GM23338 (cell line): ENCODE measurements at regions not wholly inside any gene's neighbourhood (a gene's known extent, or its start where the extent isn't known, plus 50 kb on each side); places are given as distances from the start of the nearest gene placed in this dataset.

Source experiments
- ATAC-seq: fragments of 200-7000 bp; cut with Tn5 transposase; 3 replicates; pipeline ENCODE4 v1.9.1; 2020
- DNase-seq: peaks from one replicate; pipeline ENCODE4 v3.0.0-alpha.2; 2015; ENCODE audit warnings: low spot score
- H2AFZ ChIP-seq: fragments of 200-600 bp; sonication (generic); 2 replicates; pipeline ENCODE4 v1.8.0; 2016; ENCODE audit warnings: antibody characterized with exemption, mild to moderate bottlenecking, moderate library complexity
- H3F3A ChIP-seq: fragments of 200-600 bp; sonication (generic); replicated peaks from 2 replicates; pipeline ENCODE4 v1.8.0; 2017; ENCODE audit warnings: antibody characterized with exemption, mixed run types, low read depth
- H3K27ac ChIP-seq: fragments of 200-600 bp; sonication (generic); 2 replicates; pipeline ENCODE4 v1.6.1; 2016; ENCODE audit warnings: low read depth
- H3K27me3 ChIP-seq: fragments of 200-600 bp; sonication (generic); 2 replicates; pipeline ENCODE4 v1.8.0; 2016; ENCODE audit warnings: mild to moderate bottlenecking, mixed run types, moderate library complexity; ENCODE audit not compliant: insufficient read depth
- H3K36me3 ChIP-seq: fragments of 200-600 bp; sonication (generic); 2 replicates; pipeline ENCODE4 v1.8.0; 2016; ENCODE audit warnings: mild to moderate bottlenecking; ENCODE audit not compliant: insufficient read depth
- H3K4me1 ChIP-seq: fragments of 200-600 bp; sonication (generic); 2 replicates; pipeline ENCODE4 v1.8.0; 2016; ENCODE audit warnings: mild to moderate bottlenecking, moderate library complexity; ENCODE audit not compliant: insufficient read depth
- H3K4me2 ChIP-seq: fragments of 200-600 bp; sonication (generic); 2 replicates; pipeline ENCODE4 v1.7.1; 2017; ENCODE audit warnings: mixed run types
- H3K4me3 ChIP-seq: fragments of 200-600 bp; sonication (generic); 2 replicates; pipeline ENCODE4 v1.6.1; 2016; ENCODE audit warnings: mixed run types
- H3K79me2 ChIP-seq: fragments of 200-600 bp; sonication (generic); replicated peaks from 2 replicates; pipeline ENCODE4 v1.8.0; 2017; ENCODE audit warnings: mild to moderate bottlenecking; ENCODE audit not compliant: insufficient read depth
- H3K9me2 ChIP-seq: fragments of 200-600 bp; sonication (generic); 2 replicates; pipeline ENCODE4 v1.8.0; 2017; ENCODE audit not compliant: insufficient read depth
- H4K20me1 ChIP-seq: fragments of 200-600 bp; sonication (generic); replicated peaks from 2 replicates; pipeline ENCODE4 v1.8.0; 2017; ENCODE audit warnings: mild to moderate bottlenecking; ENCODE audit not compliant: insufficient read depth
- H3K27ac Mint-ChIP-seq: 2 replicates; pipeline ENCODE4 v1.8.0; 2020; ENCODE audit warnings: inconsistent platforms, mild to moderate bottlenecking, moderate library complexity, mixed read lengths
- H3K27me3 Mint-ChIP-seq: 3 replicates; pipeline ENCODE4 v1.8.0; 2022; ENCODE audit warnings: low read depth, mild to moderate bottlenecking, moderate library complexity, mixed read lengths, inconsistent platforms; ENCODE audit not compliant: insufficient read depth, poor library complexity
- H3K36me3 Mint-ChIP-seq: 3 replicates; pipeline ENCODE4 v1.8.0; 2021; ENCODE audit warnings: low read depth, mild to moderate bottlenecking, inconsistent platforms, moderate library complexity, mixed read lengths
- H3K4me1 Mint-ChIP-seq: 3 replicates; pipeline ENCODE4 v1.8.0; 2020; ENCODE audit warnings: mild to moderate bottlenecking, inconsistent platforms, mixed read lengths
- H3K4me3 Mint-ChIP-seq: 3 replicates; pipeline ENCODE4 v1.8.0; 2021; ENCODE audit warnings: moderate library complexity, mild to moderate bottlenecking, inconsistent platforms, mixed read lengths
- H3K9me3 Mint-ChIP-seq: 3 replicates; pipeline ENCODE4 v1.8.0; 2020; ENCODE audit warnings: moderate library complexity, mild to moderate bottlenecking, inconsistent platforms, mixed read lengths
- EZH2phosphoT487 ChIP-seq: fragments of 200-600 bp; sonication (generic); IDR thresholded peaks from one replicate; pipeline ENCODE4 v1.8.1; 2018; ENCODE audit warnings: antibody characterized with exemption; ENCODE audit not compliant: unreplicated experiment
- JUNB ChIP-seq: IDR thresholded peaks from one replicate; pipeline ENCODE4 v1.6.1; 2016; ENCODE audit warnings: antibody characterized with exemption; ENCODE audit not compliant: unreplicated experiment
- NANOG ChIP-seq: IDR thresholded peaks from 2 replicates; pipeline ENCODE4 v1.6.1; 2016; ENCODE audit warnings: antibody characterized with exemption, borderline replicate concordance
- POLR2AphosphoS5 ChIP-seq: IDR thresholded peaks from 2 replicates; pipeline ENCODE4 v1.6.1; 2016; ENCODE audit warnings: antibody characterized with exemption, low read depth
- STAT1 ChIP-seq: IDR thresholded peaks from one replicate; pipeline ENCODE4 v1.6.1; 2016; ENCODE audit warnings: antibody characterized with exemption; ENCODE audit not compliant: unreplicated experiment
- ZNF114 ChIP-seq: fragments of 250-450 bp; sonication (Bioruptor Pico); IDR thresholded peaks from 2 replicates; pipeline ENCODE4 v1.5.0; 2020; ENCODE audit warnings: mild to moderate bottlenecking, moderate library complexity
- TF ChIP-seq, protein P1 (sequence below): fragments of 250-450 bp; sonication (Bioruptor Pico); IDR thresholded peaks from 2 replicates; pipeline ENCODE4 v1.5.0; 2020; ENCODE audit warnings: mild to moderate bottlenecking, moderate library complexity
- TF ChIP-seq, protein P2 (sequence below), 2 experiments: fragments of 200-600 bp in 1 of 2; sonication (generic) in 1 of 2; conservative IDR thresholded peaks; 2 replicates each; pipeline versions ENCODE4 v1.5.1 to v1.6.1; 2016 to 2017; ENCODE audit warnings: antibody characterized with exemption in 2 of 2, low read depth in 2 of 2, mild to moderate bottlenecking in 2 of 2, moderate library complexity in 1 of 2

DNA sequence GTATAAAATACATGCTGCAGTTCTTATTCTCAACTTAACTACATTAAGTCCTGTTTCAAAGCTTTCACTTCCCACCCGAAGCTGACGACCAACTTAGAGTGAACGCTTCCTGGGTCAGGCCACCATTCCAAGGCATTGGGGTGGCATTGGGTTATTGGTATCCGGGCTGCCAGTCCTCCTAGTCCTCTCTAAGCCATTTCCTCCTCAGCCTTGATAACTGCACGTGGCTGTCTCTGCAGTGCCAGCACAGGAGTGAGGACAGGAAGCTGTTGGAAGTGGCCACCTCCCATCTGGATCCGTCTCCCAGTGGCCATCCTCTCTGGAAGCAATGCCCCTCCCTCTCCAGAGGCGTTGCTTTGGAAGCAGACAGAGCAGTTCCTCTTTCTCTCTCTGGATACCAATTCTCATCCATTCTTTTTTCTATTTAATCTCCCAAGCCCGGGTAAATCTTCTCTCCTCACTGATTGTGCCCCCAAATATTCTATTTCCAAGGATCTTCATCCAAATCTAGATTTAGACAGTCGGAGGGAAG lies 354.7 kb downstream of the EIPR1 start:
- Histone ChIP-seq H3K4me2 (no peak overlapping the region), H3K79me2 (no peaks in the 10 kb centered on the region), H3F3A (no peaks in the 10 kb centered on the region), H3K36me3 (no peaks in the 10 kb centered on the region), H3K4me1 (peaks cover 6% of the 10 kb centered on the region; the same call in 1 of the 2 replicates), H3K4me3 (no peak overlapping the region), H4K20me1 (no peaks in the 10 kb centered on the region), H3K27me3 (no peaks in the 10 kb centered on the region), H3K9me2 (no peaks in the 10 kb centered on the region; the same call in 1 of the 2 replicates), H3K27ac (no peak overlapping the region), H2AFZ (no peak overlapping the region)
- no peak overlapping the region for H3K27ac Mint-ChIP-seq
- DNase-seq (no peak), ATAC-seq (no peak)
- peaks cover 9% of the 10 kb centered on the region; the same call in 2 of the 3 replicates for H3K9me3 Mint-ChIP-seq
- H3K4me3 Mint-ChIP-seq, result no peak overlapping the region
- peaks cover 21% of the 10 kb centered on the region for H3K4me1 Mint-ChIP-seq
- peaks cover 4% of the 10 kb centered on the region; the same call in 1 of the 3 replicates for H3K36me3 Mint-ChIP-seq
- H3K27me3 Mint-ChIP-seq, result peaks cover 9% of the 10 kb centered on the region
- no peak for TF ChIP-seq STAT1
- no peak for TF ChIP-seq NANOG
- no peak for TF ChIP-seq JUNB

DNA sequence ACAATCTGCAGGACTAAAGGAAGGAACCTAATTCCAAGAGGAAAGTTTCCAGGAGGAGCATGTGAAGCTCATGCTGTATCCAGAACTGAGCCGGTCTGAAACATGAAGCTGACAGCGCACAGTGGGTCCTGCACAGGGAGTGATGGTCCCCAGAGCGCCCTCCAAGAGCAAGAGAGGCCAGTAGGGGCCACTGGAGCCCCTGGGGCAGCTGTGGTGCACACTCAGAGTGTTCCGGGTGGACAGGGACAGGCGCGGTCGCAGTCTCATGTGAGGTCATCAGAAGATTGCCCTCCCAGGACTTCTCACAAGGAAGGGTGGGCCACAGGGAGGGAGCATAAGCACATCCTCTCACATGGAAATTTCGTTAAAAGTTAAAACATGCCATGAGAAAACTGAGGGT lies 355.9 kb downstream of the EIPR1 start:
- peaks cover 6% of the 10 kb centered on the region; the same call in 1 of the 2 replicates for H3K4me1 ChIP-seq
- no peak overlapping the region for H3K27ac ChIP-seq
- H3K4me3 Mint-ChIP-seq, result no peak overlapping the region
- no peak overlapping the region for H3K4me3 ChIP-seq
- peaks cover 21% of the 10 kb centered on the region for H3K4me1 Mint-ChIP-seq
- peaks cover 20% of the 10 kb centered on the region; the same call in 2 of the 3 replicates for H3K9me3 Mint-ChIP-seq
- no peak overlapping the region for H2AFZ ChIP-seq
- H3K4me2 ChIP-seq, result no peak overlapping the region
- no peaks in the 10 kb centered on the region for H3K36me3 ChIP-seq
- peaks cover 4% of the 10 kb centered on the region; the same call in 1 of the 3 replicates for H3K36me3 Mint-ChIP-seq
- H3F3A ChIP-seq, result no peaks in the 10 kb centered on the region
- peaks cover 9% of the 10 kb centered on the region for H3K27me3 Mint-ChIP-seq
- H3K27me3 ChIP-seq, result no peaks in the 10 kb centered on the region
- no peaks in the 10 kb centered on the region; the same call in 1 of the 2 replicates for H3K9me2 ChIP-seq
- H4K20me1 ChIP-seq, result no peaks in the 10 kb centered on the region
- TF ChIP-seq POLR2AphosphoS5 (no peak), NANOG (no peak), STAT1 (no peak), ZNF114 (no peak), EZH2phosphoT487 (no peak), JUNB (no peak)
- TF ChIP-seq, protein P1, sequence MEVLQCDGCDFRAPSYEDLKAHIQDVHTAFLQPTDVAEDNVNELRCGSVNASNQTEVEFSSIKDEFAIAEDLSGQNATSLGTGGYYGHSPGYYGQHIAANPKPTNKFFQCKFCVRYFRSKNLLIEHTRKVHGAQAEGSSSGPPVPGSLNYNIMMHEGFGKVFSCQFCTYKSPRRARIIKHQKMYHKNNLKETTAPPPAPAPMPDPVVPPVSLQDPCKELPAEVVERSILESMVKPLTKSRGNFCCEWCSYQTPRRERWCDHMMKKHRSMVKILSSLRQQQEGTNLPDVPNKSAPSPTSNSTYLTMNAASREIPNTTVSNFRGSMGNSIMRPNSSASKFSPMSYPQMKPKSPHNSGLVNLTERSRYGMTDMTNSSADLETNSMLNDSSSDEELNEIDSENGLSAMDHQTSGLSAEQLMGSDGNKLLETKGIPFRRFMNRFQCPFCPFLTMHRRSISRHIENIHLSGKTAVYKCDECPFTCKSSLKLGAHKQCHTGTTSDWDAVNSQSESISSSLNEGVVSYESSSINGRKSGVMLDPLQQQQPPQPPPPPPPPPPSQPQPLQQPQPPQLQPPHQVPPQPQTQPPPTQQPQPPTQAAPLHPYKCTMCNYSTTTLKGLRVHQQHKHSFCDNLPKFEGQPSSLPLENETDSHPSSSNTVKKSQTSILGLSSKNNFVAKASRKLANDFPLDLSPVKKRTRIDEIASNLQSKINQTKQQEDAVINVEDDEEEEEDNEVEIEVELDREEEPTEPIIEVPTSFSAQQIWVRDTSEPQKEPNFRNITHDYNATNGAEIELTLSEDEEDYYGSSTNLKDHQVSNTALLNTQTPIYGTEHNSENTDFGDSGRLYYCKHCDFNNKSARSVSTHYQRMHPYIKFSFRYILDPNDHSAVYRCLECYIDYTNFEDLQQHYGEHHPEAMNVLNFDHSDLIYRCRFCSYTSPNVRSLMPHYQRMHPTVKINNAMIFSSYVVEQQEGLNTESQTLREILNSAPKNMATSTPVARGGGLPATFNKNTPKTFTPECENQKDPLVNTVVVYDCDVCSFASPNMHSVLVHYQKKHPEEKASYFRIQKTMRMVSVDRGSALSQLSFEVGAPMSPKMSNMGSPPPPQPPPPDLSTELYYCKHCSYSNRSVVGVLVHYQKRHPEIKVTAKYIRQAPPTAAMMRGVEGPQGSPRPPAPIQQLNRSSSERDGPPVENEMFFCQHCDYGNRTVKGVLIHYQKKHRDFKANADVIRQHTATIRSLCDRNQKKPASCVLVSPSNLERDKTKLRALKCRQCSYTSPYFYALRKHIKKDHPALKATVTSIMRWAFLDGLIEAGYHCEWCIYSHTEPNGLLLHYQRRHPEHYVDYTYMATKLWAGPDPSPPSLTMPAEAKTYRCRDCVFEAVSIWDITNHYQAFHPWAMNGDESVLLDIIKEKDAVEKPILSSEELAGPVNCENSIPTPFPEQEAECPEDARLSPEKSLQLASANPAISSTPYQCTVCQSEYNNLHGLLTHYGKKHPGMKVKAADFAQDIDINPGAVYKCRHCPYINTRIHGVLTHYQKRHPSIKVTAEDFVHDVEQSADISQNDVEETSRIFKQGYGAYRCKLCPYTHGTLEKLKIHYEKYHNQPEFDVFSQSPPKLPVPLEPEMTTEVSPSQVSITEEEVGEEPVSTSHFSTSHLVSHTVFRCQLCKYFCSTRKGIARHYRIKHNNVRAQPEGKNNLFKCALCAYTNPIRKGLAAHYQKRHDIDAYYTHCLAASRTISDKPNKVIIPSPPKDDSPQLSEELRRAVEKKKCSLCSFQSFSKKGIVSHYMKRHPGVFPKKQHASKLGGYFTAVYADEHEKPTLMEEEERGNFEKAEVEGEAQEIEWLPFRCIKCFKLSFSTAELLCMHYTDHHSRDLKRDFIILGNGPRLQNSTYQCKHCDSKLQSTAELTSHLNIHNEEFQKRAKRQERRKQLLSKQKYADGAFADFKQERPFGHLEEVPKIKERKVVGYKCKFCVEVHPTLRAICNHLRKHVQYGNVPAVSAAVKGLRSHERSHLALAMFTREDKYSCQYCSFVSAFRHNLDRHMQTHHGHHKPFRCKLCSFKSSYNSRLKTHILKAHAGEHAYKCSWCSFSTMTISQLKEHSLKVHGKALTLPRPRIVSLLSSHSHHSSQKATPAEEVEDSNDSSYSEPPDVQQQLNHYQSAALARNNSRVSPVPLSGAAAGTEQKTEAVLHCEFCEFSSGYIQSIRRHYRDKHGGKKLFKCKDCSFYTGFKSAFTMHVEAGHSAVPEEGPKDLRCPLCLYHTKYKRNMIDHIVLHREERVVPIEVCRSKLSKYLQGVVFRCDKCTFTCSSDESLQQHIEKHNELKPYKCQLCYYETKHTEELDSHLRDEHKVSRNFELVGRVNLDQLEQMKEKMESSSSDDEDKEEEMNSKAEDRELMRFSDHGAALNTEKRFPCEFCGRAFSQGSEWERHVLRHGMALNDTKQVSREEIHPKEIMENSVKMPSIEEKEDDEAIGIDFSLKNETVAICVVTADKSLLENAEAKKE (CRISPR knock-in tag), result no peak
- TF ChIP-seq, protein P2, sequence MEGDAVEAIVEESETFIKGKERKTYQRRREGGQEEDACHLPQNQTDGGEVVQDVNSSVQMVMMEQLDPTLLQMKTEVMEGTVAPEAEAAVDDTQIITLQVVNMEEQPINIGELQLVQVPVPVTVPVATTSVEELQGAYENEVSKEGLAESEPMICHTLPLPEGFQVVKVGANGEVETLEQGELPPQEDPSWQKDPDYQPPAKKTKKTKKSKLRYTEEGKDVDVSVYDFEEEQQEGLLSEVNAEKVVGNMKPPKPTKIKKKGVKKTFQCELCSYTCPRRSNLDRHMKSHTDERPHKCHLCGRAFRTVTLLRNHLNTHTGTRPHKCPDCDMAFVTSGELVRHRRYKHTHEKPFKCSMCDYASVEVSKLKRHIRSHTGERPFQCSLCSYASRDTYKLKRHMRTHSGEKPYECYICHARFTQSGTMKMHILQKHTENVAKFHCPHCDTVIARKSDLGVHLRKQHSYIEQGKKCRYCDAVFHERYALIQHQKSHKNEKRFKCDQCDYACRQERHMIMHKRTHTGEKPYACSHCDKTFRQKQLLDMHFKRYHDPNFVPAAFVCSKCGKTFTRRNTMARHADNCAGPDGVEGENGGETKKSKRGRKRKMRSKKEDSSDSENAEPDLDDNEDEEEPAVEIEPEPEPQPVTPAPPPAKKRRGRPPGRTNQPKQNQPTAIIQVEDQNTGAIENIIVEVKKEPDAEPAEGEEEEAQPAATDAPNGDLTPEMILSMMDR (conservative IDR thresholded peaks at IDR 0.05; ENCODE audit: low read depth in 2 of 2), result no peak
- no peak overlapping the region for H3K27ac Mint-ChIP-seq
- ATAC-seq (no peak), DNase-seq (no peak)
- H3K79me2 ChIP-seq, result no peaks in the 10 kb centered on the region
